H1 (cell line): ENCODE measurements at regions not wholly inside any gene's neighbourhood (a gene's known extent, or its start where the extent isn't known, plus 50 kb on each side); places are given as distances from the start of the nearest gene placed in this dataset.

Experiments used
- CTCF ChIA-PET: fragments of 300-600 bp; sonication (Branson Sonifier 250); formaldehyde crosslinking; loops from one replicate; lab custom pipeline; 2021; ENCODE audit not compliant: partially characterized antibody; lab: Charles Lee
- POLR2A ChIA-PET: fragments of 300-600 bp; sonication (Branson Sonifier 250); formaldehyde crosslinking; loops from one replicate; lab custom pipeline; 2021; ENCODE audit warnings: inconsistent platforms; ENCODE audit not compliant: partially characterized antibody; lab: Charles Lee
- DNase-seq, 2 experiments: peaks; one replicate each; pipeline versions ENCODE4 v3.0.0 to v3.0.0-alpha.2; 2010 to 2022; ENCODE audit warnings: low spot score in 2 of 2, low read depth in 1 of 2, mixed read lengths in 1 of 2
- FAIRE-seq: peaks from 2 replicates; lab custom pipeline; 2011; peaks lifted over from hg19 to GRCh38; lab: Jason Lieb, UNC
- H2AFZ ChIP-seq: 2 replicates; pipeline ENCODE4 v1.8.1; 2012; ENCODE audit warnings: low read length, inconsistent platforms
- H2AK5ac ChIP-seq: 2 replicates; pipeline ENCODE4 v1.6.1; 2013; ENCODE audit warnings: low read depth, low read length
- H2BK120ac ChIP-seq: replicated peaks from 2 replicates; pipeline ENCODE3; 2013; ENCODE audit warnings: low read depth, low read length, inconsistent platforms
- H2BK12ac ChIP-seq: 2 replicates; pipeline ENCODE4 v1.6.1; 2013; ENCODE audit warnings: low read depth, low read length
- H2BK15ac ChIP-seq: 2 replicates; pipeline ENCODE4 v1.6.1; 2013; ENCODE audit warnings: low read length
- H2BK20ac ChIP-seq: 2 replicates; pipeline ENCODE4 v1.6.1; 2013; ENCODE audit warnings: low read length
- H2BK5ac ChIP-seq: 2 replicates; pipeline ENCODE4 v1.6.1; 2013; ENCODE audit warnings: low read depth, low read length
- H3K14ac ChIP-seq: 2 replicates; pipeline ENCODE4 v1.6.1; 2013; ENCODE audit warnings: inconsistent platforms; ENCODE audit not compliant: insufficient read length
- H3K18ac ChIP-seq: 2 replicates; pipeline ENCODE4 v1.6.1; 2013; ENCODE audit warnings: low read length; ENCODE audit errors: extremely low read depth
- H3K23ac ChIP-seq: 2 replicates; pipeline ENCODE4 v1.6.1; 2013; ENCODE audit warnings: inconsistent platforms; ENCODE audit not compliant: insufficient read length
- H3K23me2 ChIP-seq: 2 replicates; pipeline ENCODE4 v1.6.1; 2013; ENCODE audit warnings: low read depth, low read length
- H3K27ac ChIP-seq: 2 replicates; pipeline ENCODE4 v1.6.1; 2011; ENCODE audit warnings: low read depth, low read length, inconsistent platforms
- H3K27me3 ChIP-seq, 4 experiments: replicated peaks in 1 of 4; 1 replicate in 1 of 4; 2 replicates in 3 of 4; pipeline versions ENCODE4 v1.6.1 to v1.8.1; 2011 to 2013; ENCODE audit warnings: low read length in 3 of 4, mild to moderate bottlenecking in 3 of 4, inconsistent platforms in 2 of 4, mixed read lengths in 2 of 4, moderate library complexity in 1 of 4; ENCODE audit not compliant: control insufficient read depth in 3 of 4, insufficient read depth in 3 of 4; ENCODE audit errors: extremely low read depth in 1 of 4
- H3K36me3 ChIP-seq, 4 experiments: 2 replicates each; pipeline versions ENCODE4 v1.6.1 to v1.8.1; 2011 to 2013; ENCODE audit warnings: mild to moderate bottlenecking in 4 of 4, low read length in 3 of 4, moderate library complexity in 2 of 4, control low read depth in 1 of 4, inconsistent platforms in 1 of 4; ENCODE audit not compliant: insufficient read depth in 4 of 4, control insufficient read depth in 2 of 4
- H3K4ac ChIP-seq: replicated peaks from 2 replicates; pipeline ENCODE3; 2013; ENCODE audit warnings: low read length, low read depth, mixed read lengths, inconsistent platforms; ENCODE audit not compliant: insufficient read length
- H3K4me1 ChIP-seq, 4 experiments: replicated peaks in 1 of 4; 1 replicate in 1 of 4; 2 replicates in 3 of 4; pipeline versions ENCODE4 v1.6.1 to v1.8.1; 2011 to 2013; ENCODE audit warnings: low read length in 3 of 4, inconsistent platforms in 2 of 4, mixed read lengths in 1 of 4; ENCODE audit not compliant: insufficient read depth in 4 of 4, control insufficient read depth in 3 of 4
- H3K4me2 ChIP-seq, 2 experiments: 2 replicates each; pipeline versions ENCODE4 v1.6.1 to v1.8.1; 2011 to 2013; ENCODE audit warnings: low read depth in 2 of 2, low read length in 2 of 2, control low read depth in 1 of 2, inconsistent platforms in 1 of 2, mild to moderate bottlenecking in 1 of 2; ENCODE audit not compliant: insufficient read depth in 1 of 2
- H3K4me3 ChIP-seq, 4 experiments: fragments of 200-600, 300-600 bp in 1 of 4; sonication (generic), shearing (Covaris generic), sonication (Bioruptor Twin) in 1 of 4; 2 replicates each; pipeline versions ENCODE4 v1.5.1 to v1.8.1; 2011 to 2016; ENCODE audit warnings: low read length in 4 of 4, low read depth in 3 of 4, control low read depth in 2 of 4, inconsistent platforms in 2 of 4, mild to moderate bottlenecking in 2 of 4, mixed read lengths in 1 of 4, moderate library complexity in 1 of 4; ENCODE audit not compliant: insufficient read depth in 2 of 4; ENCODE audit errors: extremely low read depth in 1 of 4
- H3K56ac ChIP-seq: replicated peaks from 2 replicates; pipeline ENCODE3; 2013; ENCODE audit warnings: low read depth, mild to moderate bottlenecking, mixed read lengths, low read length, inconsistent platforms; ENCODE audit not compliant: insufficient read length
- H3K79me1 ChIP-seq: 2 replicates; pipeline ENCODE4 v1.6.1; 2013; ENCODE audit warnings: low read depth, low read length, control low read depth
- H3K79me2 ChIP-seq, 2 experiments: 2 replicates each; pipeline versions ENCODE4 v1.6.1 to v1.8.1; 2012 to 2013; ENCODE audit warnings: low read length in 2 of 2, mild to moderate bottlenecking in 2 of 2, inconsistent platforms in 1 of 2; ENCODE audit not compliant: insufficient read depth in 2 of 2, control insufficient read depth in 1 of 2
- H3K9ac ChIP-seq, 4 experiments: replicated peaks in 1 of 4; 1 replicate in 1 of 4; 2 replicates in 3 of 4; pipeline versions ENCODE4 v1.6.1 to v1.8.1; 2011 to 2013; ENCODE audit warnings: low read depth in 3 of 4, low read length in 3 of 4, control low read depth in 2 of 4, mild to moderate bottlenecking in 2 of 4, moderate library complexity in 2 of 4, inconsistent platforms in 1 of 4; ENCODE audit errors: extremely low read depth in 1 of 4
- H3K9me3 ChIP-seq, 2 experiments: 2 replicates each; pipeline versions ENCODE4 v1.6.1 to v1.8.1; 2012 to 2013; ENCODE audit warnings: mild to moderate bottlenecking in 2 of 2, moderate library complexity in 2 of 2, control low read depth in 1 of 2, inconsistent platforms in 1 of 2, low read depth in 1 of 2, low read length in 1 of 2, mixed read lengths in 1 of 2; ENCODE audit not compliant: insufficient read depth in 2 of 2
- H4K20me1 ChIP-seq, 2 experiments: replicated peaks in 1 of 2; 2 replicates each; pipeline versions ENCODE3 to v1.8.1; 2011 to 2013; ENCODE audit warnings: inconsistent platforms in 2 of 2, low read length in 2 of 2, mild to moderate bottlenecking in 1 of 2; ENCODE audit not compliant: insufficient read depth in 2 of 2, control insufficient read depth in 1 of 2
- H4K5ac ChIP-seq: 2 replicates; pipeline ENCODE4 v1.6.1; 2013; ENCODE audit warnings: low read length, low read depth, mixed read lengths, inconsistent platforms; ENCODE audit not compliant: insufficient read length
- H4K8ac ChIP-seq: 2 replicates; pipeline ENCODE4 v1.8.0; 2013; ENCODE audit warnings: mild to moderate bottlenecking, moderate library complexity, low read length, inconsistent platforms; ENCODE audit not compliant: insufficient read depth; ENCODE audit errors: extremely low read depth
- H4K91ac ChIP-seq: replicated peaks from 2 replicates; pipeline ENCODE3; 2013; ENCODE audit warnings: low read length, mixed read lengths, inconsistent platforms; ENCODE audit not compliant: insufficient read length
- BRCA1 ChIP-seq: IDR thresholded peaks from 2 replicates; pipeline ENCODE4 v1.6.1; 2012; ENCODE audit warnings: low read depth, low read length, improper control_type of control experiment
- RXRA ChIP-seq: IDR thresholded peaks from 2 replicates; pipeline ENCODE4 v1.6.1; 2011; ENCODE audit warnings: low read depth, mild to moderate bottlenecking, low read length, moderate library complexity; ENCODE audit not compliant: insufficient read depth
- TCF12 ChIP-seq: IDR thresholded peaks from 2 replicates; pipeline ENCODE4 v1.6.1; 2011; ENCODE audit warnings: low read depth, mild to moderate bottlenecking, low read length
- WGBS, 2 experiments: shearing (Covaris generic) in 1 of 2; methylation state at CpG; one replicate each; pipeline versions ENCODE4 v1.1.6 to v1.1.7; 2013 to 2015; ENCODE audit warnings: low lambda C conversion rate in 2 of 2, mixed read lengths in 2 of 2, inconsistent platforms in 1 of 2, low coverage in 1 of 2, missing lambda C conversion rate in 1 of 2; ENCODE audit not compliant: insufficient replicate concordance in 2 of 2, insufficient coverage in 1 of 2, insufficient read length in 1 of 2; ENCODE audit errors: extremely low coverage in 1 of 2, missing lambda C conversion rate in 1 of 2; 5-methylcytosine and 5-hydroxymethylcytosine counted together

DNA sequence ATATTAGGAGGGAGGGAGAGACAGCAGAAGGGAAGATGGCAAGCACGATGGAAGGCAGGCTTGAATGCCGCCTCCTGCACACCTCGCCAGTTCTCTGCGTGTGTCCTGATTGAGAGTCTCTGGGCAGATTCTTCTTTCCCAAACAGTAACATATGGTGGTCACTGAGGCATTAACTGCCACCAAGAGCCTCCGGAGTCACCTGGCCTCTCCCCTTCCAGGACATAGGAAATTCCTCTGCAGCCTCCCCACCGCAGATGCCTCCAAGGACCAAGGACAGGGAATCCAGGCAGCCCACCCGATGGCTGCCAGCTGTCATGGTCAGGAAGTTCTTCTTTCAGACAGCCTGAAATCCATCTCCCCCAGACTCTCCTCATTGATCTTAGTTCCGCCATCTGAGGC is 149.3 kb downstream of the ENGASE start:
- H4K5ac ChIP-seq, result no peak overlapping the region
- H3K36me3 ChIP-seq, result no peaks in the 10 kb centered on the region
- peaks cover 0 to 24% (median 17%) of the 10 kb centered on the region in 4 experiments; a peak in 5 of 7 replicates for H3K4me1 ChIP-seq
- H2BK20ac ChIP-seq, result 0 out of 2 replicates have a peak overlapping the region, but pooled peaks have one; percentile 80
- CTCF ChIA-PET, result interaction anchor here (0.9 to 2.2 kb wide), 6 partner anchors 9 to 81 kb away, joined by 3 to 7 read pairs (median 3); no protein-coding TSS in a partner anchor
- no peak overlapping the region for H3K14ac ChIP-seq
- H3K4me3 ChIP-seq, result no peak overlapping the region
- H3K27me3 ChIP-seq, result no peaks in the 10 kb centered on the region; a peak in 1 of 7 replicates
- no peaks in the 10 kb centered on the region for H4K20me1 ChIP-seq
- no peak overlapping the region for H2BK120ac ChIP-seq
- no peaks in the 10 kb centered on the region for H3K79me2 ChIP-seq
- H3K23ac ChIP-seq, result no peak overlapping the region
- no peak overlapping the region for H3K18ac ChIP-seq
- DNase-seq, result no peak
- H3K56ac ChIP-seq, result no peak overlapping the region
- 80% methylated on average over 8 of the region's 8 CpGs; no CpG with 5 or more reads in 1 of the 2 experiments for WGBS, 2 experiments
- H2AK5ac ChIP-seq, result no peak overlapping the region
- POLR2A ChIA-PET, result no interaction called here
- H3K4me2 ChIP-seq, result no peak overlapping the region
- no peak for TF ChIP-seq RXRA
- TF ChIP-seq TCF12, result no peak
- TF ChIP-seq BRCA1, result no peak
- TF ChIP-seq, all 59 proteins: peak for 0
- Histone ChIP-seq H2AFZ (no peak overlapping the region), H4K91ac (no peak overlapping the region), H3K23me2 (peaks cover 7% of the 10 kb centered on the region; the same call in 1 of the 2 replicates), H3K27ac (no peak overlapping the region), H3K4ac (no peak overlapping the region), H4K8ac (no peak overlapping the region), H3K79me1 (no peaks in the 10 kb centered on the region), H2BK5ac (no peak overlapping the region), H3K9ac (no peak overlapping the region), H3K9me3 (no peaks in the 10 kb centered on the region), H2BK15ac (no peak overlapping the region), H2BK12ac (peak overlapping the region; percentile 56; the same call in 1 of the 2 replicates)
- no peak for FAIRE-seq
